GM23338 (cell line): ENCODE measurements at regions not wholly inside any gene's neighbourhood (a gene's known extent, or its start where the extent isn't known, plus 50 kb on each side); places are given as distances from the start of the nearest gene placed in this dataset.

Experiments used
- ATAC-seq: fragments of 200-7000 bp; cut with Tn5 transposase; 3 replicates; pipeline ENCODE4 v1.9.1; 2020
- DNase-seq: peaks from one replicate; pipeline ENCODE4 v3.0.0-alpha.2; 2015; ENCODE audit warnings: low spot score
- H2AFZ ChIP-seq: fragments of 200-600 bp; sonication (generic); 2 replicates; pipeline ENCODE4 v1.8.0; 2016; ENCODE audit warnings: antibody characterized with exemption, mild to moderate bottlenecking, moderate library complexity
- H3F3A ChIP-seq: fragments of 200-600 bp; sonication (generic); replicated peaks from 2 replicates; pipeline ENCODE4 v1.8.0; 2017; ENCODE audit warnings: antibody characterized with exemption, mixed run types, low read depth
- H3K27ac ChIP-seq: fragments of 200-600 bp; sonication (generic); 2 replicates; pipeline ENCODE4 v1.6.1; 2016; ENCODE audit warnings: low read depth
- H3K27me3 ChIP-seq: fragments of 200-600 bp; sonication (generic); 2 replicates; pipeline ENCODE4 v1.8.0; 2016; ENCODE audit warnings: mild to moderate bottlenecking, mixed run types, moderate library complexity; ENCODE audit not compliant: insufficient read depth
- H3K36me3 ChIP-seq: fragments of 200-600 bp; sonication (generic); 2 replicates; pipeline ENCODE4 v1.8.0; 2016; ENCODE audit warnings: mild to moderate bottlenecking; ENCODE audit not compliant: insufficient read depth
- H3K4me1 ChIP-seq: fragments of 200-600 bp; sonication (generic); 2 replicates; pipeline ENCODE4 v1.8.0; 2016; ENCODE audit warnings: mild to moderate bottlenecking, moderate library complexity; ENCODE audit not compliant: insufficient read depth
- H3K4me2 ChIP-seq: fragments of 200-600 bp; sonication (generic); 2 replicates; pipeline ENCODE4 v1.7.1; 2017; ENCODE audit warnings: mixed run types
- H3K4me3 ChIP-seq: fragments of 200-600 bp; sonication (generic); 2 replicates; pipeline ENCODE4 v1.6.1; 2016; ENCODE audit warnings: mixed run types
- H3K79me2 ChIP-seq: fragments of 200-600 bp; sonication (generic); replicated peaks from 2 replicates; pipeline ENCODE4 v1.8.0; 2017; ENCODE audit warnings: mild to moderate bottlenecking; ENCODE audit not compliant: insufficient read depth
- H3K9me2 ChIP-seq: fragments of 200-600 bp; sonication (generic); 2 replicates; pipeline ENCODE4 v1.8.0; 2017; ENCODE audit not compliant: insufficient read depth
- H4K20me1 ChIP-seq: fragments of 200-600 bp; sonication (generic); replicated peaks from 2 replicates; pipeline ENCODE4 v1.8.0; 2017; ENCODE audit warnings: mild to moderate bottlenecking; ENCODE audit not compliant: insufficient read depth
- H3K27ac Mint-ChIP-seq: 2 replicates; pipeline ENCODE4 v1.8.0; 2020; ENCODE audit warnings: inconsistent platforms, mild to moderate bottlenecking, moderate library complexity, mixed read lengths
- H3K27me3 Mint-ChIP-seq: 3 replicates; pipeline ENCODE4 v1.8.0; 2022; ENCODE audit warnings: low read depth, mild to moderate bottlenecking, moderate library complexity, mixed read lengths, inconsistent platforms; ENCODE audit not compliant: insufficient read depth, poor library complexity
- H3K36me3 Mint-ChIP-seq: 3 replicates; pipeline ENCODE4 v1.8.0; 2021; ENCODE audit warnings: low read depth, mild to moderate bottlenecking, inconsistent platforms, moderate library complexity, mixed read lengths
- H3K4me1 Mint-ChIP-seq: 3 replicates; pipeline ENCODE4 v1.8.0; 2020; ENCODE audit warnings: mild to moderate bottlenecking, inconsistent platforms, mixed read lengths
- H3K4me3 Mint-ChIP-seq: 3 replicates; pipeline ENCODE4 v1.8.0; 2021; ENCODE audit warnings: moderate library complexity, mild to moderate bottlenecking, inconsistent platforms, mixed read lengths
- H3K9me3 Mint-ChIP-seq: 3 replicates; pipeline ENCODE4 v1.8.0; 2020; ENCODE audit warnings: moderate library complexity, mild to moderate bottlenecking, inconsistent platforms, mixed read lengths
- CREB1 ChIP-seq: fragments of 250-450 bp; sonication (Bioruptor Pico); IDR thresholded peaks from 2 replicates; pipeline ENCODE4 v1.5.0; 2020; ENCODE audit warnings: low read depth, mild to moderate bottlenecking, moderate library complexity
- ETS1 ChIP-seq: IDR thresholded peaks from 2 replicates; pipeline ENCODE4 v1.6.1; 2016; ENCODE audit warnings: antibody characterized with exemption
- EZH2 ChIP-seq: fragments of 200-600 bp; sonication (generic); IDR thresholded peaks from one replicate; pipeline ENCODE4 v1.8.0; 2017; ENCODE audit warnings: antibody characterized with exemption, mild to moderate bottlenecking, low read depth; ENCODE audit not compliant: unreplicated experiment
- EZH2phosphoT487 ChIP-seq: fragments of 200-600 bp; sonication (generic); IDR thresholded peaks from one replicate; pipeline ENCODE4 v1.8.1; 2018; ENCODE audit warnings: antibody characterized with exemption; ENCODE audit not compliant: unreplicated experiment
- JUNB ChIP-seq: IDR thresholded peaks from one replicate; pipeline ENCODE4 v1.6.1; 2016; ENCODE audit warnings: antibody characterized with exemption; ENCODE audit not compliant: unreplicated experiment
- NANOG ChIP-seq: IDR thresholded peaks from 2 replicates; pipeline ENCODE4 v1.6.1; 2016; ENCODE audit warnings: antibody characterized with exemption, borderline replicate concordance
- POLR2AphosphoS5 ChIP-seq: IDR thresholded peaks from 2 replicates; pipeline ENCODE4 v1.6.1; 2016; ENCODE audit warnings: antibody characterized with exemption, low read depth
- STAT1 ChIP-seq: IDR thresholded peaks from one replicate; pipeline ENCODE4 v1.6.1; 2016; ENCODE audit warnings: antibody characterized with exemption; ENCODE audit not compliant: unreplicated experiment
- ZNF114 ChIP-seq: fragments of 250-450 bp; sonication (Bioruptor Pico); IDR thresholded peaks from 2 replicates; pipeline ENCODE4 v1.5.0; 2020; ENCODE audit warnings: mild to moderate bottlenecking, moderate library complexity
- ZNF331 ChIP-seq: fragments of 250-450 bp; sonication (Bioruptor Pico); IDR thresholded peaks from 2 replicates; pipeline ENCODE4 v1.5.0; 2020; ENCODE audit warnings: low read depth, mild to moderate bottlenecking, moderate library complexity
- TF ChIP-seq, protein P1 (sequence below): fragments of 250-450 bp; sonication (Bioruptor Pico); IDR thresholded peaks from 2 replicates; pipeline ENCODE4 v1.5.0; 2020; ENCODE audit warnings: mild to moderate bottlenecking, moderate library complexity
- TF ChIP-seq, protein P2 (sequence below), 2 experiments: fragments of 200-600 bp in 1 of 2; sonication (generic) in 1 of 2; conservative IDR thresholded peaks; 2 replicates each; pipeline versions ENCODE4 v1.5.1 to v1.6.1; 2016 to 2017; ENCODE audit warnings: antibody characterized with exemption in 2 of 2, low read depth in 2 of 2, mild to moderate bottlenecking in 2 of 2, moderate library complexity in 1 of 2

- TF ChIP-seq ETS1 (no peak), ZNF114 (CRISPR knock-in tag) (no peak), CREB1 (no peak)
These were observed 51.9 kb downstream of the MRPL36 start (continued) for GRCh38 chr5:1747803-1748085.

DNA sequence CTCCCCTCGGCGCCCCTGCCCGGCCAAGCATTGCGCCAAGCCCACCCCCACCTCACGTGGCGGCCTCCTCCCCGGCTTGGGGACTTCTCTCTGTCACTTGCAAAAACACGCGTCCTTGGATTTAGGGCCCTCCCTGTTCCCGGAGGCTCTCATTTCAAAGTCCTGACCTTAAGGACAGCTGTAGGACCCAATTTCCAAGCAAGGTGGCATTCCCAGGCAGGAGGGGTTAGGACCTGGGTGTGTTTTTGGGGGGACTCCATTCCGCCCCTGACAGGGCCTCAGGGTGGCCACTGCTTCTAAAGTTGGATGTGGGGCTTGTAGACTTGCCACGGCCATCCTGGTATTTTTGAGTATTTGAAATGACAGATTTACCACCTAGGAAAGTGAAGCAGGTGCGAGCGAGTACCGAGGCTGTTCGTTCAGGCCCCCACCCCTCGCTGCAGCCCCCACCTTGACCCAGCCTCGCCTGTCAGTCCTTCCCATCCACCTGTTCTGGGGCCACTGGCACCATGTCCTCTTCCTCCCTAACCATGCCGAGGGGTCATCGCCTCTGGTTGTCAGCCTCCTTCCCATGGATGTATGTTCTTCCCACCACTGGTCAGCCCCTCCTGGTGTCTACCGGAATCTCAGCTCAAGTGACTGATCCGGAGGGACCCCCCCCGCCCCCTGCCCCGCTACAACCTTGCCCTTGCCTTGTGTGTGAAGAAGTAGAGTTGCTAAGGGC, 52.4 kb downstream of the MRPL36 start:
- Histone ChIP-seq H3K27me3 (no peaks in the 10 kb centered on the region), H3K9me2 (no peaks in the 10 kb centered on the region), H3K4me1 (no peaks in the 10 kb centered on the region), H3K4me2 (no peak overlapping the region), H3K79me2 (no peaks in the 10 kb centered on the region), H3K36me3 (no peaks in the 10 kb centered on the region), H4K20me1 (no peaks in the 10 kb centered on the region), H3K27ac (no peak overlapping the region), H3K4me3 (no peak overlapping the region), H2AFZ (no peak overlapping the region), H3F3A (no peaks in the 10 kb centered on the region)
- no peak for DNase-seq
- H3K27ac Mint-ChIP-seq: no peak overlapping the region
- no peak for ATAC-seq
- H3K27me3 Mint-ChIP-seq: peaks cover 10% of the 10 kb centered on the region
- no peak overlapping the region for H3K4me3 Mint-ChIP-seq
- no peaks in the 10 kb centered on the region; the same call in 2 of the 3 replicates for H3K9me3 Mint-ChIP-seq
- peaks cover 1% of the 10 kb centered on the region; the same call in 1 of the 3 replicates for H3K36me3 Mint-ChIP-seq
- H3K4me1 Mint-ChIP-seq: peaks cover 3% of the 10 kb centered on the region; the same call in 2 of the 3 replicates
- TF ChIP-seq JUNB (no peak), STAT1 (no peak), NANOG (no peak), EZH2phosphoT487 (no peak), ETS1 (no peak), ZNF331 (no peak), POLR2AphosphoS5 (no peak), CREB1 (no peak), EZH2 (no peak), ZNF114 (CRISPR knock-in tag) (no peak)
- TF ChIP-seq, protein P1, sequence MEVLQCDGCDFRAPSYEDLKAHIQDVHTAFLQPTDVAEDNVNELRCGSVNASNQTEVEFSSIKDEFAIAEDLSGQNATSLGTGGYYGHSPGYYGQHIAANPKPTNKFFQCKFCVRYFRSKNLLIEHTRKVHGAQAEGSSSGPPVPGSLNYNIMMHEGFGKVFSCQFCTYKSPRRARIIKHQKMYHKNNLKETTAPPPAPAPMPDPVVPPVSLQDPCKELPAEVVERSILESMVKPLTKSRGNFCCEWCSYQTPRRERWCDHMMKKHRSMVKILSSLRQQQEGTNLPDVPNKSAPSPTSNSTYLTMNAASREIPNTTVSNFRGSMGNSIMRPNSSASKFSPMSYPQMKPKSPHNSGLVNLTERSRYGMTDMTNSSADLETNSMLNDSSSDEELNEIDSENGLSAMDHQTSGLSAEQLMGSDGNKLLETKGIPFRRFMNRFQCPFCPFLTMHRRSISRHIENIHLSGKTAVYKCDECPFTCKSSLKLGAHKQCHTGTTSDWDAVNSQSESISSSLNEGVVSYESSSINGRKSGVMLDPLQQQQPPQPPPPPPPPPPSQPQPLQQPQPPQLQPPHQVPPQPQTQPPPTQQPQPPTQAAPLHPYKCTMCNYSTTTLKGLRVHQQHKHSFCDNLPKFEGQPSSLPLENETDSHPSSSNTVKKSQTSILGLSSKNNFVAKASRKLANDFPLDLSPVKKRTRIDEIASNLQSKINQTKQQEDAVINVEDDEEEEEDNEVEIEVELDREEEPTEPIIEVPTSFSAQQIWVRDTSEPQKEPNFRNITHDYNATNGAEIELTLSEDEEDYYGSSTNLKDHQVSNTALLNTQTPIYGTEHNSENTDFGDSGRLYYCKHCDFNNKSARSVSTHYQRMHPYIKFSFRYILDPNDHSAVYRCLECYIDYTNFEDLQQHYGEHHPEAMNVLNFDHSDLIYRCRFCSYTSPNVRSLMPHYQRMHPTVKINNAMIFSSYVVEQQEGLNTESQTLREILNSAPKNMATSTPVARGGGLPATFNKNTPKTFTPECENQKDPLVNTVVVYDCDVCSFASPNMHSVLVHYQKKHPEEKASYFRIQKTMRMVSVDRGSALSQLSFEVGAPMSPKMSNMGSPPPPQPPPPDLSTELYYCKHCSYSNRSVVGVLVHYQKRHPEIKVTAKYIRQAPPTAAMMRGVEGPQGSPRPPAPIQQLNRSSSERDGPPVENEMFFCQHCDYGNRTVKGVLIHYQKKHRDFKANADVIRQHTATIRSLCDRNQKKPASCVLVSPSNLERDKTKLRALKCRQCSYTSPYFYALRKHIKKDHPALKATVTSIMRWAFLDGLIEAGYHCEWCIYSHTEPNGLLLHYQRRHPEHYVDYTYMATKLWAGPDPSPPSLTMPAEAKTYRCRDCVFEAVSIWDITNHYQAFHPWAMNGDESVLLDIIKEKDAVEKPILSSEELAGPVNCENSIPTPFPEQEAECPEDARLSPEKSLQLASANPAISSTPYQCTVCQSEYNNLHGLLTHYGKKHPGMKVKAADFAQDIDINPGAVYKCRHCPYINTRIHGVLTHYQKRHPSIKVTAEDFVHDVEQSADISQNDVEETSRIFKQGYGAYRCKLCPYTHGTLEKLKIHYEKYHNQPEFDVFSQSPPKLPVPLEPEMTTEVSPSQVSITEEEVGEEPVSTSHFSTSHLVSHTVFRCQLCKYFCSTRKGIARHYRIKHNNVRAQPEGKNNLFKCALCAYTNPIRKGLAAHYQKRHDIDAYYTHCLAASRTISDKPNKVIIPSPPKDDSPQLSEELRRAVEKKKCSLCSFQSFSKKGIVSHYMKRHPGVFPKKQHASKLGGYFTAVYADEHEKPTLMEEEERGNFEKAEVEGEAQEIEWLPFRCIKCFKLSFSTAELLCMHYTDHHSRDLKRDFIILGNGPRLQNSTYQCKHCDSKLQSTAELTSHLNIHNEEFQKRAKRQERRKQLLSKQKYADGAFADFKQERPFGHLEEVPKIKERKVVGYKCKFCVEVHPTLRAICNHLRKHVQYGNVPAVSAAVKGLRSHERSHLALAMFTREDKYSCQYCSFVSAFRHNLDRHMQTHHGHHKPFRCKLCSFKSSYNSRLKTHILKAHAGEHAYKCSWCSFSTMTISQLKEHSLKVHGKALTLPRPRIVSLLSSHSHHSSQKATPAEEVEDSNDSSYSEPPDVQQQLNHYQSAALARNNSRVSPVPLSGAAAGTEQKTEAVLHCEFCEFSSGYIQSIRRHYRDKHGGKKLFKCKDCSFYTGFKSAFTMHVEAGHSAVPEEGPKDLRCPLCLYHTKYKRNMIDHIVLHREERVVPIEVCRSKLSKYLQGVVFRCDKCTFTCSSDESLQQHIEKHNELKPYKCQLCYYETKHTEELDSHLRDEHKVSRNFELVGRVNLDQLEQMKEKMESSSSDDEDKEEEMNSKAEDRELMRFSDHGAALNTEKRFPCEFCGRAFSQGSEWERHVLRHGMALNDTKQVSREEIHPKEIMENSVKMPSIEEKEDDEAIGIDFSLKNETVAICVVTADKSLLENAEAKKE (CRISPR knock-in tag): no peak
- TF ChIP-seq, protein P2, sequence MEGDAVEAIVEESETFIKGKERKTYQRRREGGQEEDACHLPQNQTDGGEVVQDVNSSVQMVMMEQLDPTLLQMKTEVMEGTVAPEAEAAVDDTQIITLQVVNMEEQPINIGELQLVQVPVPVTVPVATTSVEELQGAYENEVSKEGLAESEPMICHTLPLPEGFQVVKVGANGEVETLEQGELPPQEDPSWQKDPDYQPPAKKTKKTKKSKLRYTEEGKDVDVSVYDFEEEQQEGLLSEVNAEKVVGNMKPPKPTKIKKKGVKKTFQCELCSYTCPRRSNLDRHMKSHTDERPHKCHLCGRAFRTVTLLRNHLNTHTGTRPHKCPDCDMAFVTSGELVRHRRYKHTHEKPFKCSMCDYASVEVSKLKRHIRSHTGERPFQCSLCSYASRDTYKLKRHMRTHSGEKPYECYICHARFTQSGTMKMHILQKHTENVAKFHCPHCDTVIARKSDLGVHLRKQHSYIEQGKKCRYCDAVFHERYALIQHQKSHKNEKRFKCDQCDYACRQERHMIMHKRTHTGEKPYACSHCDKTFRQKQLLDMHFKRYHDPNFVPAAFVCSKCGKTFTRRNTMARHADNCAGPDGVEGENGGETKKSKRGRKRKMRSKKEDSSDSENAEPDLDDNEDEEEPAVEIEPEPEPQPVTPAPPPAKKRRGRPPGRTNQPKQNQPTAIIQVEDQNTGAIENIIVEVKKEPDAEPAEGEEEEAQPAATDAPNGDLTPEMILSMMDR (conservative IDR thresholded peaks at IDR 0.05; ENCODE audit: low read depth in 2 of 2): no peak
